Kidney tubule cell (primary cell): ENCODE measurements at regions not wholly inside any gene's neighbourhood (a gene's known extent, or its start where the extent isn't known, plus 50 kb on each side); places are given as distances from the start of the nearest gene placed in this dataset.

ENCODE experiments used
- DNase-seq: peaks from one replicate; pipeline ENCODE4 v3.0.0-alpha.2; 2018; ENCODE audit warnings: low spot score

GRCh38 chr2:207257251-207258250 is 91.8 kb upstream of the KLF7 start:
- DNase-seq, result no peak

GRCh38 chr2:207258263-207258991 is 92.7 kb upstream of the KLF7 start:
- DNase-seq, result peak; percentile 98

DNA sequence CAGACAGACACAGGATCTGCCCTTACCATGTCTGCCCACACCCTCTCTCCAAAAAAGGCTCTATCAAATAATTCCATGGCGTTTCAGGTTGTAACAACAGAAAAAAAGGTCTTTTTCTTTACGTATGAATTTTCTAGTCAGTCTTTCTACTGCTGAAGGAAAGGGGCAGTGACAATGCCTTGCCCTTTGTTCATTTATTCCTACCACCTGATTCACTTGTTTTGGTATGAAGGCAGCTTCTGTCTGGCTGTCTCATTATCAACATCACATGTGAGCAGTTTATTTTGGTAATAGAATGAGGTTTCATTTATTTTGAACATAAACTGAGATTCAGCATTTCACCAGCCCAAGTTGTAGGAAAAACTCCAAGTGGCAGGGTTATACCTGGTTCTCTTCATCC is 94.3 kb upstream of the KLF7 start:
- DNase-seq, result no peak

- no peak for DNase-seq
Measured at GRCh38 chr2:207260947-207261346, 95.2 kb upstream of the KLF7 start.

DNA sequence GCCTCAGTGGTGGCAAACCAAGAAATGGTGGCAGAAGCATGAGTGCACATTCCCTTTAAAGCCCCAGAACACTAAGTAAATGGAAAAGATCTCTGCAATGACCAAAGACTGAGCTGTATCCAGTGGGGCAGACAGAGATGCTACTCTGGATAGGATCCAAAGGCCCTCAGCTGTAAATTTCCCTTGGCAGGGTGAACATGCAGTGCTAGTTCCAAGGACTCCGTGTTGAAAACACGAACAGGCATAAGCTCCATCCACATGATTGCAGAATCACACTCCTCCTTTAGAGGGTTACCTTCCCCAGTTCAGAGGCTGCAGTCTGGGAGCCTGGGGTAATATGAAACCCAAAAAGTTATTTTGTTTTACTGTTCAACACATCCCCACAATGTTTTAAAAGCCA is 98.6 kb upstream of the KLF7 start:
- peak; percentile 32 for DNase-seq

- DNase-seq, result no peak
Measured at GRCh38 chr2:207265332-207265731, 99.6 kb upstream of the KLF7 start.

DNA sequence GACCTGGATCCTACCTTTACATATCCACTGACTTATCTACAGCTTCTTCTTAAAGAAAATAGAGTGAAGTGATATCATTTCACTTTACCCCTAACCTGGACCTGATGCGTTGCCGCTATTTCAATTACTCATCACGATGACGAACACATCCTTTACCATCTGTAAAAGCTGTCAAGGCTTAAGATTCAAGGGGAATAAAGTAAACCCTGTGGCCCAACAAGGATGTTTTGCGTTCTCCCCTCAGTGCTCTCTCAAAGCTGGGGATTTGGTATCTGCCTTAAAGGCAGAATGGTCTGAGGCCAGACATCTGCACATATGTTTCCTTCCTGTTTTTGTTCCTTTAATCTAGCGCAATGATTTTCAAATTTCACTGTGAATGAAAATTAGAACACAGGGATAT is 100.1 kb upstream of the KLF7 start:
- DNase-seq, result no peak

DNA sequence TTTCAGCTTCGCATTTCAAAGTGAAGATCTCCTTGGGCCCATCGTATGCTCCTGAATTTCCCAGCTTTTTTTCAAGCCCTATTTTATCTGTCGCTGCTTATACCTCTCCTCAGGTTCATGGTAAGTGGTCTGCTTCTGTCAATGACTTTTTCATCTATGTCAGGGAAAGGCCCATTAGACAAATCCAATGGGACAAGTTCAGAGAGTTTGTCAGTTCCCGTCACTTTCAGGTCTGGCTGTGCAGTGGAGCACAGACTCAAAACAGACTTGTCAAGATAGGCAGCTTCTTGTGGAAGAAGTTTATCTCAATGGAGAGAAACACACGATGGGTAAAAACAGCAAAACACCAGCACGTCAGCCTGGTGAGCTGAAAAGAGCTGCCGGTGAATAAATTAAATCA is 100.9 kb upstream of the KLF7 start:
- DNase-seq, result no peak

- no peak for DNase-seq
Measured at GRCh38 chr2:207269038-207269437, 103.3 kb upstream of the KLF7 start.

DNA sequence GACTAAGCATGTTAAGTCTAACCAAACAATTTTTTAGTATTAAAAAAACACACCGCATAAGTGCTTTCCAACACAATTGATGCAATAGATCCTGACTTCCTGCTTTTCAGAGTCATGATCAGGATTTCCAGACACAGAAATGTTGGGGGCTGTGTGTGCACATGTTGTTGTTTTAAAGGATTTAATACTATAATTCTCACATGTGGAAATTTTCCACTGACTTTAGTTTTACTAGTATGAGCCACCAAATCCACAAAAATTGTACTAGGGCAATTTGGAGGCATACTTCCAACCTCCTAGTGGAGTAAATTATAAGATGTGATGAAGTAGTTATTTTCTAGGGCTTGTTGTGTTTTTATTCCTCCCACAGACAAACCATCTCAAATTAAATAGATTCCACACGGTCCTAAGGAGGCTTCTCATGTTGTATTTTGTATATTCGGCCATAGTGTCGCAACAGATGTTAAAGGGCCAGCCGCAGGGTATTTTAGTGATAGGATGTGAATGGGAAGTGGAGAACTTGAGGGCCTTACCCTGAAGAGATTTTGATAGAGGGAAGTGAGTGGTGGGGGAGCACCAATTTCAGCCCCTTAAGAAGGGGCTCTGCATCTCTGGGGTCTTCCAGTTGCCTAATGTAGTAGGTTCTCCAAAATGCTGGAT is 108.9 kb upstream of the KLF7 start:
- no peak for DNase-seq

DNA sequence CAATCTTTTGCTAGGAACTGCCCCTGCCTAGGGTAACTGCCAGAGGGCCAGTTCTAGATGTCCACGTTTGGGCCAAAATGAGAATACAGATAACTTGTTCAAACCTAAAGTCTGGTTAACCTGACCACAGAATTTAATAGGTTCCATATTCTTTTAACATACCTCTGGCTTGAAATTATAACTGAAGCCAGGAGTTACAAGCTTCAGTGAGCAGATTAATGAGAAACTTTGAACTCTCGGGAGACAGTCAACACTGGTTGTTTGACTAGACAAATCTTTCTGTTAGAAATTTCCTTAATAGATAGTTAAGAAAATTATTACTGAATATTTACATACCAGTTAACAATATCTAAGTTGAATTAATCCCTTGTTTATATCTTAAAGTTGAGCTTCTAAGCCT is 110.0 kb upstream of the KLF7 start:
- no peak for DNase-seq

DNA sequence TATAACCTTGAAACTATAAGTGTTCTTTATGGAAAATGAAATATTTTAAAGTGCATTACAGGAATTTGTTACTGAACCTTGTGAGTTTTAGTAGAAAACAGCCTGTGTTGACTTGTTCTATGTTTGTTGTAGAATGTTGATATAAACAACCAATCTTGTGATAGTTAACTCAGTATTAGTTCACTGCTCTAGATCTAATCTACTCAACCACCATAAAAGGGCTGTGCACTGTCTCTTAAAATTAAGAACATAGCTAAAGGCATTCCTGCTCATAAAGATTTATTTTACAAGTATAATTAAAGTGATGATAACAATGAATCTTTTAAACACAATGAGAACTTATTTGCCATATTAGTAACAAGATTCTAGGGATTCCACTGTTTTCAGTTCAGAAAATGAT is 110.5 kb upstream of the KLF7 start:
- DNase-seq, result no peak

- DNase-seq, result no peak
Measured at GRCh38 chr2:207276858-207277257, 111.1 kb upstream of the KLF7 start.

GRCh38 chr2:207279520-207279919 is 113.8 kb upstream of the KLF7 start:
- DNase-seq, result no peak

DNA sequence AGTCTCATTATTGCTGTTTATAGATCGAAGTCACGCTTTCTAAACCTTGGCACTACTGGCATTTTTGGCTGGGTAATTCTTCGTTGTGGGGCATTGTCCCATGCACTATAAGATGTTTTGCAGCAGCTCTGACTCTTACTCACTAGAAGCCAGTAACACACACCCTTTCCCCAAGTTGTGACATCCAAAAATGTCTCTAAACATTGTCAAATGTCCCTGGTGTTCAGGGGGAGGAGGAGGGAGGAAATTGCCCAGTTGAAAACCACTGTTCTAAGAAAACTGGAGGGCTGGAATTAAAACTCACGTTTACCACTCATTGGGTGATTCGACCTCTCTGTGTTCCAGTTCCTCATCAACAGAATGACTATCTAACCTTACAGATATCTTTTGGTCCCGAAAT is 115.7 kb upstream of the KLF7 start:
- no peak for DNase-seq

DNA sequence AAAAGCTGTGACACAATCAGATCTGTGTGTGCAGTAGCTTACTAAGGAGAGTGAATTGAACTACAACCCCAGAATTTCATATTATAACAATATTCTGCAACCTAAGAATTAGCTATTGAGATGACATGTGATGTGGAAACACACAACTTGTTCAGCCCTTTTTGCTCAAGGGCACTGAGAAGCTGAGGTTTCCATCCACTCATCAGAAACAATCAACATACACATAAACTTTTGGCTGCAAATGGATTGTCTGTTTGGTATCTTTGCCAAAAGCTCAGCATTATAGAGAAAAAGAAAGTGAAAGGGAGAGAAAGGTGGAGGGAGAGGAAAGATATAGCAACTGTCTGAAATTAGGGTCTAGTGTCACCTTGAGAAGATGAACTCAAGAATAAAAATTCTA is 117.2 kb upstream of the KLF7 start:
- DNase-seq, result no peak

- peak; percentile 17 for DNase-seq
Measured at GRCh38 chr2:207283356-207283755, 117.6 kb upstream of the KLF7 start.

GRCh38 chr2:207284556-207285472 is 119.1 kb upstream of the KLF7 start:
- DNase-seq, result no peak

DNA sequence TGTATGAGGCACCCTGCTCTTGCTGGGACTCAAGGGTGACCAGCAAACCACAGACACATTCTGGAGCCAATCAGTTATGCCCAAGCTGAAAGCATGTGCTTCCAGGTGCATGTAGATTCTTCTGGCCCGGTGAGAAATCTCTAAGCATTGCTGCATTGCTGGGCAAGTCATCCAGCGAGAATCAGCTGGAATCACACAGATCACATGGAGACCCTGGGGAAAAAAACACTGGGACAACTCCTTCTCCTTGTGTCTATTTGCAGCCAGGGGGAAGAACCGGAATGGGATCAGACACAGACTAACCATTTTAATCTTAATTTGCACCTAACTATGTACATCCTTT is 119.7 kb upstream of the KLF7 start:
- DNase-seq, result peak; percentile 37

DNA sequence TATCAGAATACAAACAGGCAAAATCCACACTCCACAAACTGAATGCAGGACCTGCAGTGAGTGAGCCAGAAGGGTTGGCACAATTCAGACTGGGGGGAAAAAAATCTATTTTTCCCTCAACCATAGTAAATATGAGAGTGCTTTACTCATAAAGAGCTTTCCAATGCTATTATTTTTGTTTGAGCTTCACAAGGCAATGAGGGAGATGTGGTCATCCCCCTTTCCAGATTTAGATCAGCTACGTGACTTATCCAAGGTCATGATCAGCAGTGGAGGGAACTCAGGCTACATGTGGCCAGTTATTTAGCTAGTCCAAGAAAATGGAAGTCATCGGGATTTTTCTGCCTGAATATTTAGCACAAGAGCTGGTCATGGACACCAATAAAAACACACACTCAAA is 120.4 kb upstream of the KLF7 start:
- DNase-seq, result no peak

- DNase-seq, result no peak
Measured at GRCh38 chr2:207288628-207289027, 122.9 kb upstream of the KLF7 start.
